GM23338 (cell line): ENCODE measurements at regions not wholly inside any gene's neighbourhood (a gene's known extent, or its start where the extent isn't known, plus 50 kb on each side); places are given as distances from the start of the nearest gene placed in this dataset.

Experiments
- CREB1 ChIP-seq: fragments of 250-450 bp; sonication (Bioruptor Pico); IDR thresholded peaks from 2 replicates; pipeline ENCODE4 v1.5.0; 2020; ENCODE audit warnings: low read depth, mild to moderate bottlenecking, moderate library complexity
- EZH2 ChIP-seq: fragments of 200-600 bp; sonication (generic); IDR thresholded peaks from one replicate; pipeline ENCODE4 v1.8.0; 2017; ENCODE audit warnings: antibody characterized with exemption, mild to moderate bottlenecking, low read depth; ENCODE audit not compliant: unreplicated experiment
- EZH2phosphoT487 ChIP-seq: fragments of 200-600 bp; sonication (generic); IDR thresholded peaks from one replicate; pipeline ENCODE4 v1.8.1; 2018; ENCODE audit warnings: antibody characterized with exemption; ENCODE audit not compliant: unreplicated experiment
- JUNB ChIP-seq: IDR thresholded peaks from one replicate; pipeline ENCODE4 v1.6.1; 2016; ENCODE audit warnings: antibody characterized with exemption; ENCODE audit not compliant: unreplicated experiment
- POLR2AphosphoS5 ChIP-seq: IDR thresholded peaks from 2 replicates; pipeline ENCODE4 v1.6.1; 2016; ENCODE audit warnings: antibody characterized with exemption, low read depth
- TF ChIP-seq, protein P1 (sequence below): IDR thresholded peaks from one replicate; pipeline ENCODE4 v1.6.1; 2018; ENCODE audit warnings: antibody characterized with exemption; ENCODE audit not compliant: unreplicated experiment
- TF ChIP-seq, protein P2 (sequence below), 2 experiments: fragments of 200-600 bp in 1 of 2; sonication (generic) in 1 of 2; conservative IDR thresholded peaks; 2 replicates each; pipeline versions ENCODE4 v1.5.1 to v1.6.1; 2016 to 2017; ENCODE audit warnings: antibody characterized with exemption in 2 of 2, low read depth in 2 of 2, mild to moderate bottlenecking in 2 of 2, moderate library complexity in 1 of 2
- TF ChIP-seq, protein P3 (sequence below): IDR thresholded peaks from 2 replicates; pipeline ENCODE4 v1.6.1; 2016; ENCODE audit warnings: antibody characterized with exemption

DNA sequence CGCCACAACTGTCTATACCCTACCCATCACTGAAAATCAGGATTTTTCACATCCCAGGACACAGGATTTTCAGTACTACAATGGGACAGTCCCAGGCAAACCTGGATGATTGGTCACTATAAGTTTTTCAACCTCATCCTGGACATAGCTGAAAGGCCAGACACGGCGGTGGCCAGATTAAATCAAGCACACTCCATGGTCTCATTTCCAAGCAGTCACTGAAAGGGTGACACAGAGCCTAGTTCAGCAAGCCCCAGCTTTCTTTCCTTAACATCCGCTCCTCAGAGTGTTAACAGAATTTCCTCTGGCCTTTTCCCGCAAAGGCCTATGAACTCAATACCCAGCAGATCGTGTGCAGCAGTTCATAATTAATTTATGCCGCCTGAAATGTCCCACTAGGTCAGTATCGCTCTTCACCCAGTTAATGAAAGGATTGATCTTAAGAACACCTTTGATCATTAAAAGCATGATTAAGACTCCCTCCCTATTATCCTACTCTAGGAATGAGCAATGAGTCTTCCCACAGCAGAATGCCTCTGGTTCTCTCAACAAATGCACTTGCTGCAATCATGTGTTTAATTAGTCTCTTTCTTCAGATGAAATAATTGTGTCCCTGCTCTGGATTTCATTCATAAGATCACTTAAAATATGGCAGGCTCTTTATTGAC lies 104.0 kb upstream of the NANOS1 start:
- no peak for TF ChIP-seq EZH2phosphoT487
- TF ChIP-seq, protein P1, sequence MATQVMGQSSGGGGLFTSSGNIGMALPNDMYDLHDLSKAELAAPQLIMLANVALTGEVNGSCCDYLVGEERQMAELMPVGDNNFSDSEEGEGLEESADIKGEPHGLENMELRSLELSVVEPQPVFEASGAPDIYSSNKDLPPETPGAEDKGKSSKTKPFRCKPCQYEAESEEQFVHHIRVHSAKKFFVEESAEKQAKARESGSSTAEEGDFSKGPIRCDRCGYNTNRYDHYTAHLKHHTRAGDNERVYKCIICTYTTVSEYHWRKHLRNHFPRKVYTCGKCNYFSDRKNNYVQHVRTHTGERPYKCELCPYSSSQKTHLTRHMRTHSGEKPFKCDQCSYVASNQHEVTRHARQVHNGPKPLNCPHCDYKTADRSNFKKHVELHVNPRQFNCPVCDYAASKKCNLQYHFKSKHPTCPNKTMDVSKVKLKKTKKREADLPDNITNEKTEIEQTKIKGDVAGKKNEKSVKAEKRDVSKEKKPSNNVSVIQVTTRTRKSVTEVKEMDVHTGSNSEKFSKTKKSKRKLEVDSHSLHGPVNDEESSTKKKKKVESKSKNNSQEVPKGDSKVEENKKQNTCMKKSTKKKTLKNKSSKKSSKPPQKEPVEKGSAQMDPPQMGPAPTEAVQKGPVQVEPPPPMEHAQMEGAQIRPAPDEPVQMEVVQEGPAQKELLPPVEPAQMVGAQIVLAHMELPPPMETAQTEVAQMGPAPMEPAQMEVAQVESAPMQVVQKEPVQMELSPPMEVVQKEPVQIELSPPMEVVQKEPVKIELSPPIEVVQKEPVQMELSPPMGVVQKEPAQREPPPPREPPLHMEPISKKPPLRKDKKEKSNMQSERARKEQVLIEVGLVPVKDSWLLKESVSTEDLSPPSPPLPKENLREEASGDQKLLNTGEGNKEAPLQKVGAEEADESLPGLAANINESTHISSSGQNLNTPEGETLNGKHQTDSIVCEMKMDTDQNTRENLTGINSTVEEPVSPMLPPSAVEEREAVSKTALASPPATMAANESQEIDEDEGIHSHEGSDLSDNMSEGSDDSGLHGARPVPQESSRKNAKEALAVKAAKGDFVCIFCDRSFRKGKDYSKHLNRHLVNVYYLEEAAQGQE, result no peak
- TF ChIP-seq, protein P2, sequence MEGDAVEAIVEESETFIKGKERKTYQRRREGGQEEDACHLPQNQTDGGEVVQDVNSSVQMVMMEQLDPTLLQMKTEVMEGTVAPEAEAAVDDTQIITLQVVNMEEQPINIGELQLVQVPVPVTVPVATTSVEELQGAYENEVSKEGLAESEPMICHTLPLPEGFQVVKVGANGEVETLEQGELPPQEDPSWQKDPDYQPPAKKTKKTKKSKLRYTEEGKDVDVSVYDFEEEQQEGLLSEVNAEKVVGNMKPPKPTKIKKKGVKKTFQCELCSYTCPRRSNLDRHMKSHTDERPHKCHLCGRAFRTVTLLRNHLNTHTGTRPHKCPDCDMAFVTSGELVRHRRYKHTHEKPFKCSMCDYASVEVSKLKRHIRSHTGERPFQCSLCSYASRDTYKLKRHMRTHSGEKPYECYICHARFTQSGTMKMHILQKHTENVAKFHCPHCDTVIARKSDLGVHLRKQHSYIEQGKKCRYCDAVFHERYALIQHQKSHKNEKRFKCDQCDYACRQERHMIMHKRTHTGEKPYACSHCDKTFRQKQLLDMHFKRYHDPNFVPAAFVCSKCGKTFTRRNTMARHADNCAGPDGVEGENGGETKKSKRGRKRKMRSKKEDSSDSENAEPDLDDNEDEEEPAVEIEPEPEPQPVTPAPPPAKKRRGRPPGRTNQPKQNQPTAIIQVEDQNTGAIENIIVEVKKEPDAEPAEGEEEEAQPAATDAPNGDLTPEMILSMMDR (conservative IDR thresholded peaks at IDR 0.05; ENCODE audit: low read depth in 2 of 2), result no peak
- no peak for TF ChIP-seq EZH2
- TF ChIP-seq JUNB, result no peak
- no peak for TF ChIP-seq CREB1 (CRISPR knock-in tag)
- TF ChIP-seq, protein P3, sequence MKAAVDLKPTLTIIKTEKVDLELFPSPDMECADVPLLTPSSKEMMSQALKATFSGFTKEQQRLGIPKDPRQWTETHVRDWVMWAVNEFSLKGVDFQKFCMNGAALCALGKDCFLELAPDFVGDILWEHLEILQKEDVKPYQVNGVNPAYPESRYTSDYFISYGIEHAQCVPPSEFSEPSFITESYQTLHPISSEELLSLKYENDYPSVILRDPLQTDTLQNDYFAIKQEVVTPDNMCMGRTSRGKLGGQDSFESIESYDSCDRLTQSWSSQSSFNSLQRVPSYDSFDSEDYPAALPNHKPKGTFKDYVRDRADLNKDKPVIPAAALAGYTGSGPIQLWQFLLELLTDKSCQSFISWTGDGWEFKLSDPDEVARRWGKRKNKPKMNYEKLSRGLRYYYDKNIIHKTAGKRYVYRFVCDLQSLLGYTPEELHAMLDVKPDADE, result no peak
- no peak for TF ChIP-seq POLR2AphosphoS5
